ENCODE measurements at regions not wholly inside any gene's neighbourhood (a gene's known extent, or its start where the extent isn't known, plus 50 kb on each side); places are given as distances from the start of the nearest gene placed in this dataset.

- ATAC-seq: no peak
- no peak overlapping the region for H3K4me3 ChIP-seq
- no peaks in the 10 kb centered on the region for H3K36me3 ChIP-seq
- no peak for TF ChIP-seq CTCF (IDR thresholded peaks at IDR 0.05)
- H3K9me3 ChIP-seq: no peaks in the 10 kb centered on the region
- H3K27ac ChIP-seq: no peak overlapping the region
- H3K4me1 ChIP-seq: no peaks in the 10 kb centered on the region
- intact Hi-C loops (cut with DNase I): no loop called here
- H3K27me3 ChIP-seq: peaks cover 25% of the 10 kb centered on the region
- DNase-seq: peak; percentile 55
Measured at GRCh38 chr4:3715855-3716630, 50.1 kb upstream of the ADRA2C start.

GRCh38 chr4:3715061-3715854 is 50.9 kb upstream of the ADRA2C start:
- DNase-seq: no peak
- no peak overlapping the region for H3K4me3 ChIP-seq

GRCh38 chr4:3714642-3715001 is 51.6 kb upstream of the ADRA2C start:
- Histone ChIP-seq H3K9me3 (no peaks in the 10 kb centered on the region), H3K27ac (no peak overlapping the region), H3K36me3 (no peaks in the 10 kb centered on the region), H3K4me1 (no peaks in the 10 kb centered on the region), H3K27me3 (peaks cover 25% of the 10 kb centered on the region), H3K4me3 (no peak overlapping the region)
- intact Hi-C loops (cut with DNase I): no loop called here
- TF ChIP-seq CTCF (IDR thresholded peaks at IDR 0.05): no peak
- no peak for ATAC-seq
- DNase-seq: no peak

More at GRCh38 chr4:3715061-3715854, 50.9 kb upstream of the ADRA2C start:
- no peak overlapping the region for H3K27ac ChIP-seq
- ATAC-seq: no peak
- no peaks in the 10 kb centered on the region for H3K4me1 ChIP-seq
- intact Hi-C loops (cut with DNase I): no loop called here
- no peak for TF ChIP-seq CTCF (IDR thresholded peaks at IDR 0.05)
- no peaks in the 10 kb centered on the region for H3K9me3 ChIP-seq
- peaks cover 25% of the 10 kb centered on the region for H3K27me3 ChIP-seq
- no peaks in the 10 kb centered on the region for H3K36me3 ChIP-seq

GRCh38 chr4:3713817-3714641 is 52.2 kb upstream of the ADRA2C start:
- Histone ChIP-seq H3K27ac (no peak overlapping the region), H3K4me3 (no peak overlapping the region), H3K9me3 (no peaks in the 10 kb centered on the region), H3K4me1 (no peaks in the 10 kb centered on the region), H3K36me3 (no peaks in the 10 kb centered on the region), H3K27me3 (peaks cover 25% of the 10 kb centered on the region)
- no peak for TF ChIP-seq CTCF (IDR thresholded peaks at IDR 0.05)
- no peak for DNase-seq
- ATAC-seq: no peak
- intact Hi-C loops (cut with DNase I): no loop called here

- DNase-seq (no peak), ATAC-seq (no peak)
- no peak overlapping the region for H3K27ac ChIP-seq
- H3K4me1 ChIP-seq: no peaks in the 10 kb centered on the region
- H3K36me3 ChIP-seq: no peaks in the 10 kb centered on the region
- H3K27me3 ChIP-seq: peaks cover 25% of the 10 kb centered on the region
- intact Hi-C loops (cut with DNase I): no loop called here
- no peak for TF ChIP-seq CTCF (IDR thresholded peaks at IDR 0.05)
- H3K4me3 ChIP-seq: no peak overlapping the region
- no peaks in the 10 kb centered on the region for H3K9me3 ChIP-seq
Measured at GRCh38 chr4:3713346-3713745, 52.8 kb upstream of the ADRA2C start.
